ENCODE measurements at regions not wholly inside any gene's neighbourhood (a gene's known extent, or its start where the extent isn't known, plus 50 kb on each side); places are given as distances from the start of the nearest gene placed in this dataset.

DNA sequence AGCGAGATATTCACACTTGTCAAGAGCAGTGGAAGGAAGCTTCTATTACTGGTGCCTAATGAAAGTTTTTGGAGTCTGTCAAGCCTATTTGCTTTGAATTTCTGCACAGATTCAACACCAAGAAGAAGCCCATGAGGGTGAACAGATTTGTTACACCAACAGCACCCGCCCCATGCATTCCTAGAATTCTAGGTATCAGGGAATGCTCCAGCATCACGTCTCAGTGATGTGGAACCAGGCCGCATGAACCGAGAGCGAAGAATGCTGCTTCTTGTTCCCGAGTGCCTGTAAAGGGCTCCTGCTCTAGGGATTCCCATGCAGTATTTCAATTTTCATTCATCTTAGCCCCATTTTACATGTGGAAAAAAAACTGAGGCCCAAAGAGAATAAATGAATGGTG is 69.7 kb downstream of the KCNF1 start:
- TF ChIP-seq, protein P1, sequence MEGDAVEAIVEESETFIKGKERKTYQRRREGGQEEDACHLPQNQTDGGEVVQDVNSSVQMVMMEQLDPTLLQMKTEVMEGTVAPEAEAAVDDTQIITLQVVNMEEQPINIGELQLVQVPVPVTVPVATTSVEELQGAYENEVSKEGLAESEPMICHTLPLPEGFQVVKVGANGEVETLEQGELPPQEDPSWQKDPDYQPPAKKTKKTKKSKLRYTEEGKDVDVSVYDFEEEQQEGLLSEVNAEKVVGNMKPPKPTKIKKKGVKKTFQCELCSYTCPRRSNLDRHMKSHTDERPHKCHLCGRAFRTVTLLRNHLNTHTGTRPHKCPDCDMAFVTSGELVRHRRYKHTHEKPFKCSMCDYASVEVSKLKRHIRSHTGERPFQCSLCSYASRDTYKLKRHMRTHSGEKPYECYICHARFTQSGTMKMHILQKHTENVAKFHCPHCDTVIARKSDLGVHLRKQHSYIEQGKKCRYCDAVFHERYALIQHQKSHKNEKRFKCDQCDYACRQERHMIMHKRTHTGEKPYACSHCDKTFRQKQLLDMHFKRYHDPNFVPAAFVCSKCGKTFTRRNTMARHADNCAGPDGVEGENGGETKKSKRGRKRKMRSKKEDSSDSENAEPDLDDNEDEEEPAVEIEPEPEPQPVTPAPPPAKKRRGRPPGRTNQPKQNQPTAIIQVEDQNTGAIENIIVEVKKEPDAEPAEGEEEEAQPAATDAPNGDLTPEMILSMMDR (IDR thresholded peaks at IDR 0.05; ENCODE audit: low read depth, low read length): no peak
- TF ChIP-seq MAX (IDR thresholded peaks at IDR 0.05; ENCODE audit: low read depth, low read length): no peak

Data from NB4 (cell line).